ENCODE measurements at regions not wholly inside any gene's neighbourhood (a gene's known extent, or its start where the extent isn't known, plus 50 kb on each side); places are given as distances from the start of the nearest gene placed in this dataset.

- H3K4me1 ChIP-seq, result no peaks in the 10 kb centered on the region
- H3K27me3 ChIP-seq, result no peaks in the 10 kb centered on the region
- no peak for TF ChIP-seq CTCF (IDR thresholded peaks at IDR 0.05)
- no peak overlapping the region for H3K4me3 ChIP-seq
- no peaks in the 10 kb centered on the region for H3K9me3 ChIP-seq
- DNase-seq (ENCODE audit: low spot score), result no peak
- no peaks in the 10 kb centered on the region for H3K36me3 ChIP-seq
- no peak overlapping the region for H3K27ac ChIP-seq
These were observed 995.3 kb upstream of the PHF14 start for GRCh38 chr7:9978106-9979064.

- no peak for DNase-seq (ENCODE audit: low spot score)
- no peak overlapping the region for H3K4me3 ChIP-seq
- H3K36me3 ChIP-seq, result no peaks in the 10 kb centered on the region
- TF ChIP-seq CTCF (IDR thresholded peaks at IDR 0.05), result no peak
- H3K9me3 ChIP-seq, result no peaks in the 10 kb centered on the region
- H3K4me1 ChIP-seq, result no peaks in the 10 kb centered on the region
- no peaks in the 10 kb centered on the region for H3K27me3 ChIP-seq
- H3K27ac ChIP-seq, result no peak overlapping the region
These were observed 991.8 kb upstream of the PHF14 start for GRCh38 chr7:9981742-9982349.

DNA sequence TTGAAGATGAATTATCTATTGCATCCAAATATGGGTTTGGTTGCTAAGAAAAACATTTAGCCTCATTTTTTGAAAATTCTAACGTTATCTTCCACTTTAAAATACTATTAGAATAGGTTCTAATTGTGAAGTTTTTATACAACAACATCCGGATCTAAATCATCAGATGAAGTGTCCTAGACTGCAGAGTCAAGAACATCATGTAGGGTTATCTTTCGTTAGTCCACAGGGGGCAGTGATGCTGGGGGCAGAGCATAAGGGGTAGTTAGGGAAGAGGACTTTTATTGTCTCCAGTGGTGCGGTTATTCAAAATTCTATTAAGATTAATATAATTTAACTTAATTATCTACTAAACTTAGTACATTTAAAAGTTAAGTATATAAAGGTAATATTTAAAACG, 990.6 kb upstream of the PHF14 start:
- H3K36me3 ChIP-seq, result no peaks in the 10 kb centered on the region
- TF ChIP-seq CTCF (IDR thresholded peaks at IDR 0.05), result no peak
- H3K27me3 ChIP-seq, result no peaks in the 10 kb centered on the region
- no peak for DNase-seq (ENCODE audit: low spot score)
- no peak overlapping the region for H3K27ac ChIP-seq
- H3K4me3 ChIP-seq, result no peak overlapping the region
- no peaks in the 10 kb centered on the region for H3K9me3 ChIP-seq
- H3K4me1 ChIP-seq, result no peaks in the 10 kb centered on the region

DNA sequence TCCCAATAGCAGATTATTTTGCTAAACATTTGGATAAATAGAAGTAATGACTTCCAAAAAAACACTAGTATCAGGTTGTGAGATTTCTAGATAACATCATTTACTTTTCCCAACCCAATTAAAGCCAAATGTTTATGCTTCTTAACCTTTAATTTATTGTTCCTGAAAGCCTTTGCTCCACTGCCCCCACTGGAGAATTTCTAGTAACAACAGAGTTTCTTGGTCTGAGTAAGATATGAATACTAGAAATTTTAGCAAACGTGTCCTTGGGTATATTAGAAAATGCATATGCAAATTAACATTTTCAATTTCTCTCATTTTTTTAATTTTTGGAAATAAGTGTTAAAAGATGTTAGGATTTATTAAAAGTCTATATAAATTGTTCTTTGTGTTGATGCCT, 958.0 kb upstream of the PHF14 start:
- H3K36me3 ChIP-seq, result no peaks in the 10 kb centered on the region
- no peak for TF ChIP-seq CTCF (IDR thresholded peaks at IDR 0.05)
- no peaks in the 10 kb centered on the region for H3K27me3 ChIP-seq
- no peaks in the 10 kb centered on the region for H3K9me3 ChIP-seq
- H3K4me1 ChIP-seq, result no peaks in the 10 kb centered on the region
- no peak overlapping the region for H3K4me3 ChIP-seq
- H3K27ac ChIP-seq, result no peak overlapping the region
- no peak for DNase-seq (ENCODE audit: low spot score)

DNA sequence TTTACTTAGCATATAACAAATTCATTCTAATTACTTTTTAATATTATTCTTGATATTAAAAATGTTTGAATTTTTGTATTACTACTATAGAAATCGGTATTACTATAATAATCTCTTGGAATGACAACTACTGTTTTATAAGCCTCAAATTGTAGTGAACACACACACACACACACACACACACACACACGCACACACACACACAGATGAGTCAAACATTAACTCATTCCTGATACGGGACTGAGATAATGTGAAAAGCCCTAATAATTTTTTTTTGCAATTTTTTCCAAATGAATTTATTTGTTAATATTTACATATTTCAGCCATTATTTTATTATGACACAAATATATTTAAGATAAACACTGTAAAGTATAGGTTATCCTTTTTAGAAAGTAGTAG, 951.2 kb upstream of the PHF14 start:
- Histone ChIP-seq H3K4me1 (peaks cover 0 to 6% of the 10 kb centered on the region in 2 donors), H3K4me3 (no peak overlapping the region), H3K36me3 (no peaks in the 10 kb centered on the region), H3K27me3 (no peaks in the 10 kb centered on the region), H3K9me3 (no peaks in the 10 kb centered on the region), H3K27ac (no peak overlapping the region)
- TF ChIP-seq CTCF (IDR thresholded peaks at IDR 0.05), result no peak
- no peak for DNase-seq (ENCODE audit: low spot score)

Measured in right atrium auricular region (tissue), 2 donors.